ENCODE measurements at regions not wholly inside any gene's neighbourhood (a gene's known extent, or its start where the extent isn't known, plus 50 kb on each side); places are given as distances from the start of the nearest gene placed in this dataset.

GRCh38 chr1:115547696-115548095, 94.1 kb upstream of the VANGL1 start (continued):
- TF ChIP-seq AGO2 (optimal IDR thresholded peaks at IDR 0.05; ENCODE audit: low read depth, low read length) (no peak), ZNF550 (CRISPR knock-in tag; IDR thresholded peaks at IDR 0.05; ENCODE audit: borderline replicate concordance) (no peak), ASH2L (IDR thresholded peaks at IDR 0.05; ENCODE audit: insufficient read length, low read depth, low read length) (no peak), ZNF446 (CRISPR knock-in tag; IDR thresholded peaks at IDR 0.05) (no peak), REL (CRISPR knock-in tag; conservative IDR thresholded peaks at IDR 0.05) (no peak)

GRCh38 chr1:115546846-115547245, 94.9 kb upstream of the VANGL1 start:
- no peak overlapping the region for H3K9ac ChIP-seq (ENCODE audit: insufficient read depth, low read depth, low read length)
- H3K4me2 ChIP-seq (ENCODE audit: low read depth, low read length) = no peak overlapping the region
- peaks cover 13% of the 10 kb centered on the region for H3K4me1 ChIP-seq (ENCODE audit: insufficient read depth, low read length)
- no peaks in the 10 kb centered on the region for H3K36me3 ChIP-seq (replicated peaks in 1 of 2; ENCODE audit: control insufficient read depth in 1 of 2, insufficient read depth in 2 of 2, low read length in 2 of 2)
- ATAC-seq (no peak), DNase-seq (ENCODE audit: low spot score) (no peak), FAIRE-seq (no peak)
- H2AFZ ChIP-seq (ENCODE audit: low read length) = no peak overlapping the region
- intact Hi-C loops (cut with micrococcal nuclease; ENCODE audit: unreplicated experiment) (loop anchor here (2.0 kb wide), 1 partner anchor 50 kb away; no protein-coding TSS in a partner anchor), in situ Hi-C loops (cut with HindIII; ENCODE audit: extremely low pct_ligation_motif_present, low pct_unique_long_range_greater_than_20kb) (loop anchor here (10.0 kb wide), 1 partner anchor 48 kb away; no protein-coding TSS in a partner anchor)
- H3K79me2 ChIP-seq (ENCODE audit: insufficient read depth, low read length) = no peaks in the 10 kb centered on the region
- BruUV-seq (replicated peaks) = no TSS peak
- 43% methylated on average over 2 of the region's 2 CpGs for WGBS (ENCODE audit: low lambda C conversion rate)
- H3K9me3 ChIP-seq (ENCODE audit: low read length) = no peaks in the 10 kb centered on the region
- no peak overlapping the region for H3K27ac ChIP-seq (ENCODE audit: extremely low read length, insufficient read depth, low read length)
- no peaks in the 10 kb centered on the region for H3K27me3 ChIP-seq (ENCODE audit: control insufficient read depth in 1 of 2, insufficient read depth in 2 of 2, low read length in 2 of 2)
- no peak overlapping the region for H3K4me3 ChIP-seq (replicated peaks in 1 of 3; ENCODE audit: insufficient read depth in 1 of 3, low read depth in 2 of 3, low read length in 3 of 3)
- H4K20me1 ChIP-seq (ENCODE audit: insufficient read depth, low read length) = no peaks in the 10 kb centered on the region
- POLR2A ChIA-PET = no interaction called here
- CTCF ChIA-PET (ENCODE audit: low intra/inter-chr PET ratio, low total read pairs) = interaction anchor here (2.3 kb wide), 1 partner anchor 49 kb away, joined by 8 read pairs; no protein-coding TSS in a partner anchor
- no peak for TF ChIP-seq MEIS1 (CRISPR knock-in tag; IDR thresholded peaks at IDR 0.05; ENCODE audit: borderline replicate concordance)
- TF ChIP-seq ZNF839 (CRISPR knock-in tag; IDR thresholded peaks at IDR 0.05; ENCODE audit: borderline replicate concordance) = no peak
- TF ChIP-seq FOXC1 (CRISPR knock-in tag; IDR thresholded peaks at IDR 0.05; ENCODE audit: borderline replicate concordance) = no peak
- TF ChIP-seq ZBTB25 (CRISPR knock-in tag; IDR thresholded peaks at IDR 0.05) = no peak
- no peak for TF ChIP-seq RCOR2 (CRISPR knock-in tag; IDR thresholded peaks at IDR 0.05)
- no peak for TF ChIP-seq TOPORS (CRISPR knock-in tag; IDR thresholded peaks at IDR 0.05)
- TF ChIP-seq FUBP1 (CRISPR knock-in tag; IDR thresholded peaks at IDR 0.05; ENCODE audit: borderline replicate concordance) = no peak
- no peak for TF ChIP-seq ZGPAT (CRISPR knock-in tag; IDR thresholded peaks at IDR 0.05)
- no peak for TF ChIP-seq ATF7-NPFF (CRISPR knock-in tag; IDR thresholded peaks at IDR 0.05; ENCODE audit: low read depth)
- no peak for TF ChIP-seq ZHX1 (CRISPR knock-in tag; IDR thresholded peaks at IDR 0.05; ENCODE audit: low read depth)
- no peak for TF ChIP-seq EZH2 (conservative IDR thresholded peaks at IDR 0.05; ENCODE audit: low read depth, low read length)

Data from HepG2 (cell line).